ENCODE measurements at regions not wholly inside any gene's neighbourhood (a gene's known extent, or its start where the extent isn't known, plus 50 kb on each side); places are given as distances from the start of the nearest gene placed in this dataset.

DNA sequence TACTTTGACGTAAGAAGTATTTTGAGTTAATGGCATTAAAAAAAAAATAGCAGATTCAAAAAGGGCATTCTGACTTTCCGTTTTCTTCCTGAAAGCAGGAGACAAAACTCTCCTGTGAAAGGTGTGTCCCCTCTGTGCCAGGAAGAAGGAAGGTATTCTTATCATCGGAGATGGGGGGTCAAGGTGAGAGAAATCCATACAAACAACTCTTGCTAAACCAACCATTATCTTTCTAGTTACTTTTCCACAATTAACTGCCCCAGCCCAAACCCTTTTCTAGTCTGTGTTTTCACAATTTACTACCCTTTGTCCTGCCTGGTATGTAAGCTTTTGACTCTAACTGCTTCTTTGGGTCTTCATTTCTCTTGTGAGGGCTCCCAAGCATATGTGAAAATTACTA is 717.3 kb downstream of the EPM2A start:
- Histone ChIP-seq H3K9me3 (no peaks in the 10 kb centered on the region), H3K27me3 (replicated peaks; ENCODE audit: insufficient read depth) (no peaks in the 10 kb centered on the region), H3K36me3 (no peaks in the 10 kb centered on the region), H3K4me3 (no peak overlapping the region), H3K4me1 (ENCODE audit: control insufficient read depth in 1 of 2, low read depth in 2 of 2) (peaks cover 6 to 13% of the 10 kb centered on the region in 2 donors), H3K27ac (no peak overlapping the region)
- no peak for DNase-seq (ENCODE audit: low spot score)
- TF ChIP-seq, protein P1, sequence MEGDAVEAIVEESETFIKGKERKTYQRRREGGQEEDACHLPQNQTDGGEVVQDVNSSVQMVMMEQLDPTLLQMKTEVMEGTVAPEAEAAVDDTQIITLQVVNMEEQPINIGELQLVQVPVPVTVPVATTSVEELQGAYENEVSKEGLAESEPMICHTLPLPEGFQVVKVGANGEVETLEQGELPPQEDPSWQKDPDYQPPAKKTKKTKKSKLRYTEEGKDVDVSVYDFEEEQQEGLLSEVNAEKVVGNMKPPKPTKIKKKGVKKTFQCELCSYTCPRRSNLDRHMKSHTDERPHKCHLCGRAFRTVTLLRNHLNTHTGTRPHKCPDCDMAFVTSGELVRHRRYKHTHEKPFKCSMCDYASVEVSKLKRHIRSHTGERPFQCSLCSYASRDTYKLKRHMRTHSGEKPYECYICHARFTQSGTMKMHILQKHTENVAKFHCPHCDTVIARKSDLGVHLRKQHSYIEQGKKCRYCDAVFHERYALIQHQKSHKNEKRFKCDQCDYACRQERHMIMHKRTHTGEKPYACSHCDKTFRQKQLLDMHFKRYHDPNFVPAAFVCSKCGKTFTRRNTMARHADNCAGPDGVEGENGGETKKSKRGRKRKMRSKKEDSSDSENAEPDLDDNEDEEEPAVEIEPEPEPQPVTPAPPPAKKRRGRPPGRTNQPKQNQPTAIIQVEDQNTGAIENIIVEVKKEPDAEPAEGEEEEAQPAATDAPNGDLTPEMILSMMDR (IDR thresholded peaks at IDR 0.05): no peak
- ATAC-seq (ENCODE audit: insufficient number of reproducible peaks, low FRiP score, low read depth): no peak

DNA sequence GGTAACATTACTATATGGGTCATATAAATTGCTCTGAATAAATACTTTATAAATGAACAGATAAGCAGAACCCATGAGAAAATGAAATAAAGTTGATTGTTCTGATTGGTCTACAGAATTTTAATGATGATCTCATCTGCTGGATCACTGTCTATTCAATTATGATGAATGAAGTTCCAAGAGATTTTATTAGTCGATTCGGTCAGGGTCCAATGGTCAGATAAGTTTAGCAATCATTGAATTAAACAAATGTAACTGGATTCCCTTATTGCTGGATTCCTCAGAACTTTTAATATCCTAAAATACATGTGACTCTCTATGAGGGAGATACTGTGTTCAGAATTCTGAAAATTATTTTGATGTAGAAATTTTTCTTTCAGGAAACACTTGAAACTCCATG is 715.2 kb downstream of the EPM2A start:
- no peak overlapping the region for H3K4me3 ChIP-seq
- no peak overlapping the region for H3K27ac ChIP-seq
- H3K36me3 ChIP-seq: no peaks in the 10 kb centered on the region
- TF ChIP-seq, protein P1 (IDR thresholded peaks at IDR 0.05): no peak
- ATAC-seq (ENCODE audit: insufficient number of reproducible peaks, low FRiP score, low read depth) (no peak), DNase-seq (ENCODE audit: low spot score) (no peak)
- no peaks in the 10 kb centered on the region for H3K9me3 ChIP-seq
- peaks cover 6 to 9% of the 10 kb centered on the region in 2 donors for H3K4me1 ChIP-seq (ENCODE audit: control insufficient read depth in 1 of 2, low read depth in 2 of 2)
- H3K27me3 ChIP-seq (replicated peaks; ENCODE audit: insufficient read depth): no peaks in the 10 kb centered on the region

DNA sequence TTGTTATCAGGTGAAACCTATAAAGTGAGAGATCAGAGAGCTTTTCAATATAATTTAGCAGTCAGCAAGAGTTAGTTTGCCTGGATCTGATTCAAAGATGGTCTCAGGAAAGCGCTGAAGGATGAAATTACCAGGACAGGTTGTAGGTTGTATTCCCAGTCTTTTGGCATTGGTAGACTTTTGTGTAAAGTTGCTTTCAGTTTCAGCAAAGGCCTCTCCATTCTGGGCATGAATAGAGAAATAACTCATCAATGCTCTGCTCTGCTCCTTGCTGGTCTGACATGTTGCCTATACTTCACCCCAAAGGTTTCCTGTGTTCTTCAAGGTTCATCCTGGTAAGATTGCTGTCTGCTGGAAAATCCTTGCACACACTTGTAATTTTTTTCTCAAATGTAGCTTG is 714.8 kb downstream of the EPM2A start:
- H3K36me3 ChIP-seq: no peaks in the 10 kb centered on the region
- TF ChIP-seq, protein P1 (IDR thresholded peaks at IDR 0.05): no peak
- no peak overlapping the region for H3K4me3 ChIP-seq
- DNase-seq (ENCODE audit: low spot score): no peak
- no peaks in the 10 kb centered on the region for H3K27me3 ChIP-seq (replicated peaks; ENCODE audit: insufficient read depth)
- no peak for ATAC-seq (ENCODE audit: insufficient number of reproducible peaks, low FRiP score, low read depth)
- H3K27ac ChIP-seq: no peak overlapping the region
- no peaks in the 10 kb centered on the region for H3K9me3 ChIP-seq
- peaks cover 3 to 6% of the 10 kb centered on the region in 2 donors for H3K4me1 ChIP-seq (ENCODE audit: control insufficient read depth in 1 of 2, low read depth in 2 of 2)

DNA sequence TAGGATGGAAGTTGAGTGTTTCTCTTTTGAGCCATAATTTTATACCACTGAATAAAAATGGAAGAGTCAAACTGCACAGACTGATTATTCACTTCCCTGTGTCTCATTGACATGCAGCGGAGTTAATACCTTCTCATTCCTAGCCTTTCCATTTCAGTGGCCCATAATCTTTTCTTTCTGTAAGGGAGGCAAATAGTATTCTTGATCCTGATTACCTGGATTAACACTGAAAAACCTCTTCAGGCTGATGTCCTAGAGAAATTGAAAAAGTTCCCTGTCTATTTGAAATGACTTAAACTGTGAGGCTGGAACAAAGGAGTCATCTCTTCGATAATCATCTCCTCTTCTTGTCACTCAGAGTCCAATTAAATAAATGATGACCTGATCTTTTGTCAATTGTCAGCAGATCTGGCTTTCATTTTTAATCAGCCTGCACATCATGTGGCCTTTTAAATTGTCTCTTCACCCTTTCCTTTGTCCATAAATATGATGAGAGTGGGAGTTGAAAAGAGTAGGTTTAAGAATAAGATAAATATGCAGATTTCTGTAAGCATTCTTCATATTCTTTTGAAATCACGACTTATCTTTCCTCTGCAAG is 713.0 kb downstream of the EPM2A start:
- Histone ChIP-seq H3K4me3 (no peak overlapping the region), H3K27ac (no peak overlapping the region), H3K9me3 (no peaks in the 10 kb centered on the region), H3K4me1 (ENCODE audit: control insufficient read depth in 1 of 2, low read depth in 2 of 2) (no peaks in the 10 kb centered on the region), H3K27me3 (replicated peaks; ENCODE audit: insufficient read depth) (no peaks in the 10 kb centered on the region), H3K36me3 (no peaks in the 10 kb centered on the region)
- DNase-seq (ENCODE audit: low spot score) (no peak), ATAC-seq (ENCODE audit: insufficient number of reproducible peaks, low FRiP score, low read depth) (no peak)
- TF ChIP-seq, protein P1 (IDR thresholded peaks at IDR 0.05): no peak

DNA sequence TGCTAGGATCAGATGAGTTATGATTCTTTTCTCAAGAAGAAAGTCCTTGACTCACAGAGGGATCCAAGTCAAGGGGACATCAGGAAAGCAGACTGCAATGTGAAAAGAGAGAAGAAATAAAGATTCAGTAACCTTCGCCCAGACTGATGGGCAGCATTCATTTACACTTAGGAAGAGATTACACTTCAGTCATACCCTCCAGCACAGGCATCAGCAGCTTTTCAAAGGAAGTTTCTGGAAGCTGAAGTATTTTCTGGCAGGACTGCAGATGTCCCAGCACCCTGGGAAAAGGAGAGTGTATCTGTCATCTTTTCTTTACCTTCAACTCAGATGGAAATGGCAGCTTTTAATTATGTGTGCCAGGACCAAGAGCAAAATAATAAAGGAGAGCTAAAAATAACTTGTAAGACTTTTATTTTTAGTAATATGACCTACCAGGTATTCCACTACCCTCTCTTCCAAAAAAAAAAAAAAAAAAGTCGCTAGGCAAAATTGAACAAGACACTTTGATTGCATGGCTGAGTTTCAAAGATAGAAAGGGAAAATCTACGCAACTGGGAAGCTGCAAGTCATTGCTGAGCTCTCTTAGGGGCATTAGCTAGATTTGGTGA is 712.1 kb downstream of the EPM2A start:
- ATAC-seq (ENCODE audit: insufficient number of reproducible peaks, low FRiP score, low read depth) (no peak), DNase-seq (ENCODE audit: low spot score) (no peak)
- H3K27me3 ChIP-seq (replicated peaks; ENCODE audit: insufficient read depth): no peaks in the 10 kb centered on the region
- no peaks in the 10 kb centered on the region for H3K9me3 ChIP-seq
- no peak overlapping the region for H3K27ac ChIP-seq
- no peak overlapping the region for H3K4me3 ChIP-seq
- no peaks in the 10 kb centered on the region for H3K36me3 ChIP-seq
- TF ChIP-seq, protein P1 (IDR thresholded peaks at IDR 0.05): no peak
- H3K4me1 ChIP-seq (ENCODE audit: control insufficient read depth in 1 of 2, low read depth in 2 of 2): no peaks in the 10 kb centered on the region
